Panc1 (cell line): ENCODE measurements at regions not wholly inside any gene's neighbourhood (a gene's known extent, or its start where the extent isn't known, plus 50 kb on each side); places are given as distances from the start of the nearest gene placed in this dataset.

ENCODE experiments used
- ATAC-seq: fragments of 200-7000 bp; cut with Tn5 transposase; 2 replicates; pipeline ENCODE4 v1.9.1; 2020; ENCODE audit warnings: mild to moderate bottlenecking, moderate library complexity
- BruUV-seq: library from RNA; stranded (reverse); fragments of 400-500 nt; replicated peaks from 2 replicates; lab custom pipeline; 2021; lab: Mats Ljungman, UMichigan
- CTCF ChIA-PET: fragments of 300-600 bp; sonication (Branson Sonifier 250); formaldehyde crosslinking; loops from one replicate; lab custom pipeline; 2022; ENCODE audit warnings: antibody characterized with exemption; lab: Charles Lee
- POLR2A ChIA-PET: fragments of 300-600 bp; sonication (Branson Sonifier 250); formaldehyde crosslinking; loops from one replicate; lab custom pipeline; 2022; ENCODE audit warnings: antibody characterized with exemption; lab: Charles Lee
- DNase-seq: peaks from one replicate; pipeline ENCODE4 v3.0.0-alpha.2; 2010; ENCODE audit warnings: low read depth, low spot score
- H3K27ac ChIP-seq: 2 replicates; pipeline ENCODE4 v1.5.1; 2011; ENCODE audit warnings: mild to moderate bottlenecking, low read length, inconsistent platforms
- H3K27me3 ChIP-seq: fragments of 200-500 bp; sonication (Bioruptor generic); 2 replicates; pipeline ENCODE4 v1.6.0; 2014; ENCODE audit warnings: low read length, inconsistent platforms; ENCODE audit not compliant: control insufficient read depth, insufficient read depth
- H3K36me3 ChIP-seq: fragments of 200-500 bp; sonication (Bioruptor generic); 2 replicates; pipeline ENCODE4 v1.5.1; 2014; ENCODE audit warnings: inconsistent platforms, mild to moderate bottlenecking, low read length, moderate library complexity; ENCODE audit not compliant: control insufficient read depth, insufficient read depth
- H3K4me1 ChIP-seq: 2 replicates; pipeline ENCODE4 v1.5.1; 2011; ENCODE audit warnings: inconsistent platforms, mild to moderate bottlenecking, low read length, moderate library complexity; ENCODE audit not compliant: control insufficient read depth, insufficient read depth
- H3K4me3 ChIP-seq, 2 experiments: 2 replicates each; pipeline ENCODE4 v1.5.1; 2011 to 2012; ENCODE audit warnings: low read depth in 2 of 2, low read length in 2 of 2, mild to moderate bottlenecking in 2 of 2, inconsistent platforms in 1 of 2, moderate library complexity in 1 of 2
- H3K9me3 ChIP-seq: fragments of 200-500 bp; sonication (Bioruptor generic); 2 replicates; pipeline ENCODE4 v1.5.1; 2014; ENCODE audit warnings: low read depth, mild to moderate bottlenecking, inconsistent platforms, low read length, moderate library complexity; ENCODE audit not compliant: control insufficient read depth, insufficient read depth
- POLR2AphosphoS5 ChIP-seq: IDR thresholded peaks from 2 replicates; pipeline ENCODE4 v1.6.1; 2012; ENCODE audit warnings: mild to moderate bottlenecking, low read depth, low read length, moderate library complexity
- SIN3A ChIP-seq: IDR thresholded peaks from 2 replicates; pipeline ENCODE4 v1.6.1; 2012; ENCODE audit warnings: low read depth, mild to moderate bottlenecking, low read length, moderate library complexity, borderline replicate concordance; ENCODE audit not compliant: insufficient read depth
- TCF7L2 ChIP-seq: IDR thresholded peaks from 2 replicates; pipeline ENCODE4 v1.6.1; 2011; ENCODE audit warnings: mild to moderate bottlenecking, low read depth, low read length, inconsistent platforms
- in situ Hi-C: cut with HindIII; loops from 2 replicates; pipeline ENCODE4 v1.10.0; 2016; ENCODE audit warnings: low sequenced_read_pairs, low pct_unique_long_range_greater_than_20kb
- intact Hi-C: fragments of 100-400 bp; cut with micrococcal nuclease; formaldehyde crosslinking; loops from one replicate; pipeline ENCODE4 v1.10.0; 2022; ENCODE audit not compliant: unreplicated experiment
- TF ChIP-seq, protein P1 (sequence below): fragments of 450-650 bp; IDR thresholded peaks from 2 replicates; pipeline ENCODE4 v1.5.1; 2017; ENCODE audit warnings: mild to moderate bottlenecking
- TF ChIP-seq, protein P2 (sequence below), 2 experiments: IDR thresholded peaks; 2 replicates each; pipeline ENCODE4 v1.6.1; 2011 to 2012; ENCODE audit warnings: low read depth in 2 of 2, control low read depth in 1 of 2, low read length in 1 of 2, mild to moderate bottlenecking in 1 of 2, moderate library complexity in 1 of 2; ENCODE audit not compliant: insufficient read depth in 1 of 2

DNA sequence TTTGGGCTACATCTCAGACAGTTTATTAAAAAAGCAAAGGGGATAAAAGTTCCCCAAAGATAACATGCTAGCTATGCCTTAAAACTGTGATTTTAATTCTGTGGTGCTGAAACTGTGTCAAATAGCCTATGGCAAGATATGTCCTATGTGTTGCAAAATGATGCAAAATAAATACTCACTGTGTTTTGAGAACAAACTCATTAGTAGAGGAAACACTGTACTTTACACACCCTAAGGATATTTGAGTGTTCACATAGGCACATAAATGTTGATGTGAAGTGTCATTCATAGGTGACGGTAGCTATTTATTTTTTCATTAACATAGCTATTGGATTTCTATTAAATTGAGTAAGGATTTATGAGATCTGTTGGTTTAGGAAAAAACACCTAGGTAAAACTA lies 351.9 kb downstream of the FAT4 start:
- no peak overlapping the region for H3K27ac ChIP-seq
- no peaks in the 10 kb centered on the region for H3K36me3 ChIP-seq
- no peak for DNase-seq
- H3K27me3 ChIP-seq: no peaks in the 10 kb centered on the region
- ChIA-PET POLR2A (no interaction called here), CTCF (no interaction called here)
- intact Hi-C loops (no loop called here), in situ Hi-C loops (no loop called here)
- H3K4me1 ChIP-seq: no peaks in the 10 kb centered on the region
- no peak overlapping the region for H3K4me3 ChIP-seq
- ATAC-seq: no peak
- TF ChIP-seq SIN3A (no peak), POLR2AphosphoS5 (no peak), TCF7L2 (no peak)
- TF ChIP-seq, protein P1, sequence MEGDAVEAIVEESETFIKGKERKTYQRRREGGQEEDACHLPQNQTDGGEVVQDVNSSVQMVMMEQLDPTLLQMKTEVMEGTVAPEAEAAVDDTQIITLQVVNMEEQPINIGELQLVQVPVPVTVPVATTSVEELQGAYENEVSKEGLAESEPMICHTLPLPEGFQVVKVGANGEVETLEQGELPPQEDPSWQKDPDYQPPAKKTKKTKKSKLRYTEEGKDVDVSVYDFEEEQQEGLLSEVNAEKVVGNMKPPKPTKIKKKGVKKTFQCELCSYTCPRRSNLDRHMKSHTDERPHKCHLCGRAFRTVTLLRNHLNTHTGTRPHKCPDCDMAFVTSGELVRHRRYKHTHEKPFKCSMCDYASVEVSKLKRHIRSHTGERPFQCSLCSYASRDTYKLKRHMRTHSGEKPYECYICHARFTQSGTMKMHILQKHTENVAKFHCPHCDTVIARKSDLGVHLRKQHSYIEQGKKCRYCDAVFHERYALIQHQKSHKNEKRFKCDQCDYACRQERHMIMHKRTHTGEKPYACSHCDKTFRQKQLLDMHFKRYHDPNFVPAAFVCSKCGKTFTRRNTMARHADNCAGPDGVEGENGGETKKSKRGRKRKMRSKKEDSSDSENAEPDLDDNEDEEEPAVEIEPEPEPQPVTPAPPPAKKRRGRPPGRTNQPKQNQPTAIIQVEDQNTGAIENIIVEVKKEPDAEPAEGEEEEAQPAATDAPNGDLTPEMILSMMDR: no peak
- TF ChIP-seq, protein P2, sequence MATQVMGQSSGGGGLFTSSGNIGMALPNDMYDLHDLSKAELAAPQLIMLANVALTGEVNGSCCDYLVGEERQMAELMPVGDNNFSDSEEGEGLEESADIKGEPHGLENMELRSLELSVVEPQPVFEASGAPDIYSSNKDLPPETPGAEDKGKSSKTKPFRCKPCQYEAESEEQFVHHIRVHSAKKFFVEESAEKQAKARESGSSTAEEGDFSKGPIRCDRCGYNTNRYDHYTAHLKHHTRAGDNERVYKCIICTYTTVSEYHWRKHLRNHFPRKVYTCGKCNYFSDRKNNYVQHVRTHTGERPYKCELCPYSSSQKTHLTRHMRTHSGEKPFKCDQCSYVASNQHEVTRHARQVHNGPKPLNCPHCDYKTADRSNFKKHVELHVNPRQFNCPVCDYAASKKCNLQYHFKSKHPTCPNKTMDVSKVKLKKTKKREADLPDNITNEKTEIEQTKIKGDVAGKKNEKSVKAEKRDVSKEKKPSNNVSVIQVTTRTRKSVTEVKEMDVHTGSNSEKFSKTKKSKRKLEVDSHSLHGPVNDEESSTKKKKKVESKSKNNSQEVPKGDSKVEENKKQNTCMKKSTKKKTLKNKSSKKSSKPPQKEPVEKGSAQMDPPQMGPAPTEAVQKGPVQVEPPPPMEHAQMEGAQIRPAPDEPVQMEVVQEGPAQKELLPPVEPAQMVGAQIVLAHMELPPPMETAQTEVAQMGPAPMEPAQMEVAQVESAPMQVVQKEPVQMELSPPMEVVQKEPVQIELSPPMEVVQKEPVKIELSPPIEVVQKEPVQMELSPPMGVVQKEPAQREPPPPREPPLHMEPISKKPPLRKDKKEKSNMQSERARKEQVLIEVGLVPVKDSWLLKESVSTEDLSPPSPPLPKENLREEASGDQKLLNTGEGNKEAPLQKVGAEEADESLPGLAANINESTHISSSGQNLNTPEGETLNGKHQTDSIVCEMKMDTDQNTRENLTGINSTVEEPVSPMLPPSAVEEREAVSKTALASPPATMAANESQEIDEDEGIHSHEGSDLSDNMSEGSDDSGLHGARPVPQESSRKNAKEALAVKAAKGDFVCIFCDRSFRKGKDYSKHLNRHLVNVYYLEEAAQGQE (IDR thresholded peaks at IDR 0.05; ENCODE audit: insufficient read depth in 1 of 2, low read depth in 2 of 2, low read length in 1 of 2): no peak
- H3K9me3 ChIP-seq: no peaks in the 10 kb centered on the region
- no TSS peak for BruUV-seq

DNA sequence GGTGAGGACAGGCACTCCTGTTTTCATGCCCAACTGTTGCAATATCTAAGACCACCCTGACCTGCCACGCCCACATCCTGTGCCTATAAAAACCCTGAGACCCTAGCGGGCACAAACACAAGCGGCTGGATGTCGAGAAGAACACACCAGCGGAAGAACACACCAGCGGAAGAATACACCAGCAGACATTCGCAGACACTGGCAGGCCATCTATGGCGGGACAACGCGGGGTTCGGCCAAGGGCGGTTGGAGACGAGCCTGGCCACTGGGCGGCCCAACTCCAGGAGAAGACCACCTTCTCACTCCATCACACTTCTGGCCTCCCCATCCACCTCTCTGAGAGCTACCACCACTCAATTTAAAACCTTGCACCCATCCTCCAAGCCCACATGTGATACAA lies 361.4 kb downstream of the FAT4 start:
- CTCF ChIA-PET: no interaction called here

More for the DNA sequence above, 361.4 kb downstream of the FAT4 start:
- no peak for ATAC-seq
- in situ Hi-C loops (no loop called here), intact Hi-C loops (no loop called here)
- no peaks in the 10 kb centered on the region for H3K27me3 ChIP-seq
- DNase-seq: no peak
- BruUV-seq: no TSS peak
- H3K9me3 ChIP-seq: no peaks in the 10 kb centered on the region
- H3K4me3 ChIP-seq: no peak overlapping the region
- POLR2A ChIA-PET: no interaction called here
- H3K27ac ChIP-seq: no peak overlapping the region
- TF ChIP-seq TCF7L2 (no peak), SIN3A (no peak), POLR2AphosphoS5 (no peak)
- TF ChIP-seq, protein P2 (IDR thresholded peaks at IDR 0.05; ENCODE audit: insufficient read depth in 1 of 2, low read depth in 2 of 2, low read length in 1 of 2): no peak
- TF ChIP-seq, protein P1: no peak
- H3K36me3 ChIP-seq: no peaks in the 10 kb centered on the region
- H3K4me1 ChIP-seq: no peaks in the 10 kb centered on the region
